ENCODE measurements at regions not wholly inside any gene's neighbourhood (a gene's known extent, or its start where the extent isn't known, plus 50 kb on each side); places are given as distances from the start of the nearest gene placed in this dataset.

DNA sequence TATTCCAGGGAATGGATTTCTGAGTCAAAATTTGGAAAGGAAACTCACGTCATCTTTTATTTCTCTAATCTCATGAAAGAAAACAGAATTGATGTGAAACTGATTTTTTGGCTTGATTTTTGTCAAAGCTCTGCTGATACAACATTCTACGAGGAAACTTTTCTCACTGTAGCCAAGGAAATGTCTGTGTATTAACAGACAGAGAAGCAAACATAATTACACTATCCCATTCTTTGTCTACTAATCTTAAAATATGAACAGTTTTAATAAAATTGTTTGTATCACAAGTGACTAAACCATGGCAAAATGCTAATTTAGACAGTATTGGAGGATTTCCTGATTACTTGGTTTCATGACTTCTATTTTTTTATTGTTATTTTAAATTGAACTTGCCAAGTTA lies 1437.0 kb downstream of the OTOL1 start:
- Histone ChIP-seq H3K27ac (no peak overlapping the region), H3K36me3 (no peaks in the 10 kb centered on the region), H3K9me3 (ENCODE audit: severe bottlenecking) (no peaks in the 10 kb centered on the region), H3K4me3 (ENCODE audit: low read depth, low read length) (no peak overlapping the region), H3K27me3 (ENCODE audit: insufficient read depth, low read depth, severe bottlenecking) (no peaks in the 10 kb centered on the region)
- no peak for DNase-seq
- TF ChIP-seq, protein P1, sequence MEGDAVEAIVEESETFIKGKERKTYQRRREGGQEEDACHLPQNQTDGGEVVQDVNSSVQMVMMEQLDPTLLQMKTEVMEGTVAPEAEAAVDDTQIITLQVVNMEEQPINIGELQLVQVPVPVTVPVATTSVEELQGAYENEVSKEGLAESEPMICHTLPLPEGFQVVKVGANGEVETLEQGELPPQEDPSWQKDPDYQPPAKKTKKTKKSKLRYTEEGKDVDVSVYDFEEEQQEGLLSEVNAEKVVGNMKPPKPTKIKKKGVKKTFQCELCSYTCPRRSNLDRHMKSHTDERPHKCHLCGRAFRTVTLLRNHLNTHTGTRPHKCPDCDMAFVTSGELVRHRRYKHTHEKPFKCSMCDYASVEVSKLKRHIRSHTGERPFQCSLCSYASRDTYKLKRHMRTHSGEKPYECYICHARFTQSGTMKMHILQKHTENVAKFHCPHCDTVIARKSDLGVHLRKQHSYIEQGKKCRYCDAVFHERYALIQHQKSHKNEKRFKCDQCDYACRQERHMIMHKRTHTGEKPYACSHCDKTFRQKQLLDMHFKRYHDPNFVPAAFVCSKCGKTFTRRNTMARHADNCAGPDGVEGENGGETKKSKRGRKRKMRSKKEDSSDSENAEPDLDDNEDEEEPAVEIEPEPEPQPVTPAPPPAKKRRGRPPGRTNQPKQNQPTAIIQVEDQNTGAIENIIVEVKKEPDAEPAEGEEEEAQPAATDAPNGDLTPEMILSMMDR (IDR thresholded peaks at IDR 0.05; ENCODE audit: low read depth, low read length): no peak

DNA sequence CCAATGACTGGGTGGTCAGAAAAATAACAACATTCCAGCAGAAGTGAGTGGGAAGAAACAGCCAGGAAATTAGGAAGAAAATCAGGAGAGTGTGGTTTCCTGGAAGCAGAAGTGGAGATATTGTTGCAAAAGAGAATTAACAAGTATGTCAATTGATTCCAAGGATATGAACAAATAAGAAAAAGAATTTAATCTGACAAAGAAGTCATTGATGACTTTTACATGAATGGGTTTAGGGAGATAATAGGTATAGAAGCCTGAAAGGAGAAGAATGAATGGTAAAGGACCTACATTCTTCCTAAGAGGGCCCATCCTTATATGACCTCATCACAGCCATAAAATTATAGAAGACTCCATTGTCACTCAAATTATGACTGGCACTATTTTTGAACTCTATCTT lies 1440.1 kb downstream of the OTOL1 start:
- Histone ChIP-seq H3K27me3 (ENCODE audit: insufficient read depth, low read depth, severe bottlenecking) (no peaks in the 10 kb centered on the region), H3K9me3 (ENCODE audit: severe bottlenecking) (no peaks in the 10 kb centered on the region), H3K4me3 (ENCODE audit: low read depth, low read length) (no peak overlapping the region), H3K27ac (no peak overlapping the region), H3K36me3 (no peaks in the 10 kb centered on the region)
- no peak for DNase-seq
- TF ChIP-seq, protein P1 (IDR thresholded peaks at IDR 0.05; ENCODE audit: low read depth, low read length): no peak

DNA sequence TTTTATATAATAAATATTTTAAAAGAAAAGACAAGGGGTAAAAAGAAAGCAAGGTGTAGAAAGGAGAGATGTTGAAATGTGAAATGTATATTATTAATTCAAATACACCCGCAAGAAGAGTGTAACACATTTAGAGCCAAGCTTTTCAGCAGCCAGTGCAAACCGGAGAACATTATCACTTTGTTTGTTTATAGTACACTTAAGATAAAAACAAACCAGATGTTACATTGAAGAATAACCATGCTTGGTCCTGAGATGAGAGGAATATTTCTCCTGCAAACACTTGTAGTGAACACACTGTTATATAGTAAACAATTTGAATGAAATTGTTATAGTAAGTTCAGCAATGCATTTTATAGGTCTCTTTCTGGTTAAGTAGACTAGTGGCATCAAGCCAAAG lies 1441.5 kb downstream of the OTOL1 start:
- H3K9me3 ChIP-seq (ENCODE audit: severe bottlenecking): no peaks in the 10 kb centered on the region
- no peak overlapping the region for H3K4me3 ChIP-seq (ENCODE audit: low read depth, low read length)
- DNase-seq: no peak
- H3K27me3 ChIP-seq (ENCODE audit: insufficient read depth, low read depth, severe bottlenecking): no peaks in the 10 kb centered on the region
- TF ChIP-seq, protein P1 (IDR thresholded peaks at IDR 0.05; ENCODE audit: low read depth, low read length): no peak
- H3K36me3 ChIP-seq: no peaks in the 10 kb centered on the region
- no peak overlapping the region for H3K27ac ChIP-seq

DNA sequence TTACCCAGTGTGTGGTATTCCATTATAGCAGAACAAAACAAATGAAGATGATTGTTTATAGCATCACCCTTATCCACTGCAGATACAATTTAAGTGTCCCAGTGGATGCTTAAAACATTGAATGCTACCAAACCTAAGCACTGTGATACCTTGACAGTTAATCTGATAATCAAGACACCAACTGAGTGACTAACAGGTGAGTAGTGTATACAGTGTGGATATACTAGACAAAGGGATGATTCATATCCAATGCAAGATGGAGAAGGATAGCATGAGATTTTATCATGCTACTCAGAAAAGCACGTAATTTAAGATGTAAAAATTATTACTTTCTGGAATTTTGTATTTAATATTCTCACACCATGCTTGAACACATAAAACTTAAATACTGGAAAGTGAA lies 1449.0 kb downstream of the OTOL1 start:
- Histone ChIP-seq H3K36me3 (no peaks in the 10 kb centered on the region), H3K27me3 (ENCODE audit: insufficient read depth, low read depth, severe bottlenecking) (no peaks in the 10 kb centered on the region), H3K27ac (no peak overlapping the region), H3K4me3 (ENCODE audit: low read depth, low read length) (no peak overlapping the region), H3K9me3 (ENCODE audit: severe bottlenecking) (no peaks in the 10 kb centered on the region)
- no peak for DNase-seq
- TF ChIP-seq, protein P1 (IDR thresholded peaks at IDR 0.05; ENCODE audit: low read depth, low read length): no peak

DNA sequence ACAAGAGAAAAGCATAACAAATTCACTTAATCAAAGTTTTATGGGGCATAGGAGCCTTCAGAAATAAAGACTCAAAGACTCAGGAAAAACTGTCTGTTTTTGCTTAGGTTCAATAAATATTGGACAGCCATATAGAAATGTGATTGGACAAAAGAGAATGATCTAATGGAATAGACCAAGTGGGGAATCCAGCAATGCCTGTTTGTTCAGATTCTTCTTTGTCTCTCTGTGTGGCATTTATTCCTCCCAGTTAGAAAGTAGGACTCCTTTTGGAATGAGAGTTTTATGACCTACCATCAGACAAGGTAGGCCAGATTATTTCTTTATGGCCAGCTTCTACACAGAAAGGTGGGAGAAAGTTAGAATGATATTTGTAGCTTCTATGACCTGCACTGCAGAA lies 1460.1 kb downstream of the OTOL1 start:
- H3K4me3 ChIP-seq (ENCODE audit: low read depth, low read length): no peak overlapping the region
- no peaks in the 10 kb centered on the region for H3K9me3 ChIP-seq (ENCODE audit: severe bottlenecking)
- DNase-seq: no peak
- no peaks in the 10 kb centered on the region for H3K27me3 ChIP-seq (ENCODE audit: insufficient read depth, low read depth, severe bottlenecking)
- no peak overlapping the region for H3K27ac ChIP-seq
- TF ChIP-seq, protein P1 (IDR thresholded peaks at IDR 0.05; ENCODE audit: low read depth, low read length): no peak
- no peaks in the 10 kb centered on the region for H3K36me3 ChIP-seq

DNA sequence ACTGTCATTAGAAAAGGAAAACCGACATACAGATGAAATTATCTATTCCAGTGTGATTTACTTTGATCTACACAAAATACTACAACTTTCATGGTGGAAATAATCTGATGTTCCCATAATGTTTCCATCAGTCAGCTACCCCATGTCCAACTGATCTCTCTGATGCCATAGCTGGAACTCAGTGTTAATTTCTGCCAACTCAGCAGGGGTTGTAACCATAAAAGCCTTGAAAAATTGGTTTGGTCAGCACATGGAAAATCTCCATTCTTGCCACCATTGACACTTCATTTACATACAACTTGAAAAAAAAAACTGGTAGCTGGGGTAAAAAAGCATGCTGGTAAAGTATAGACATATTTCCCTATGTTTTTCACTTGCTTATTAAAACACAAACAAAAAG lies 1463.7 kb downstream of the OTOL1 start:
- H3K4me3 ChIP-seq (ENCODE audit: low read depth, low read length): no peak overlapping the region
- TF ChIP-seq, protein P1 (IDR thresholded peaks at IDR 0.05; ENCODE audit: low read depth, low read length): no peak
- H3K36me3 ChIP-seq: no peaks in the 10 kb centered on the region
- H3K27ac ChIP-seq: no peak overlapping the region
- no peak for DNase-seq
- H3K27me3 ChIP-seq (ENCODE audit: insufficient read depth, low read depth, severe bottlenecking): no peaks in the 10 kb centered on the region
- no peaks in the 10 kb centered on the region for H3K9me3 ChIP-seq (ENCODE audit: severe bottlenecking)
